ENCODE measurements at regions not wholly inside any gene's neighbourhood (a gene's known extent, or its start where the extent isn't known, plus 50 kb on each side); places are given as distances from the start of the nearest gene placed in this dataset.

- no peak for TF ChIP-seq CTCF (IDR thresholded peaks at IDR 0.05; ENCODE audit: low read depth, low read length)
- TF ChIP-seq POLR2A (IDR thresholded peaks at IDR 0.05; ENCODE audit: extremely low read depth, insufficient read length) = no peak
Measured at GRCh38 chr2:217419055-217419671, 559.3 kb upstream of the TNP1 start.

Measured in NB4 (cell line).